ENCODE measurements at regions not wholly inside any gene's neighbourhood (a gene's known extent, or its start where the extent isn't known, plus 50 kb on each side); places are given as distances from the start of the nearest gene placed in this dataset.

GRCh38 chr6:164021589-164022250 lies 607.2 kb downstream of the QKI start:
- DNase-seq (ENCODE audit: low read depth), result no peak

GRCh38 chr6:164020142-164020541 lies 605.6 kb downstream of the QKI start:
- DNase-seq (ENCODE audit: low read depth), result no peak

GRCh38 chr6:164018133-164018532 lies 603.6 kb downstream of the QKI start:
- DNase-seq (ENCODE audit: low read depth), result no peak

GRCh38 chr6:164016056-164016455 lies 601.5 kb downstream of the QKI start:
- DNase-seq (ENCODE audit: low read depth), result no peak

- DNase-seq (ENCODE audit: low read depth), result no peak
These were observed 600.6 kb downstream of the QKI start for GRCh38 chr6:164015088-164015484.

- DNase-seq (ENCODE audit: low read depth), result no peak
These were observed 600.0 kb downstream of the QKI start for GRCh38 chr6:164014346-164015087.

- no peak for DNase-seq (ENCODE audit: low read depth)
These were observed 599.1 kb downstream of the QKI start for GRCh38 chr6:164013480-164014208.

GRCh38 chr6:164011321-164011720 lies 596.8 kb downstream of the QKI start:
- no peak for DNase-seq (ENCODE audit: low read depth)

- no peak for DNase-seq (ENCODE audit: low read depth)
These were observed 596.1 kb downstream of the QKI start for GRCh38 chr6:164010441-164011103.

GRCh38 chr6:164008902-164009301 lies 594.4 kb downstream of the QKI start:
- no peak for DNase-seq (ENCODE audit: low read depth)

- no peak for DNase-seq (ENCODE audit: low read depth)
These were observed 593.4 kb downstream of the QKI start for GRCh38 chr6:164007881-164008280.

GRCh38 chr6:164006459-164006858 lies 591.9 kb downstream of the QKI start:
- DNase-seq (ENCODE audit: low read depth), result no peak

- no peak for DNase-seq (ENCODE audit: low read depth)
These were observed 590.6 kb downstream of the QKI start for GRCh38 chr6:164005004-164005711.

GRCh38 chr6:164000276-164000675 lies 585.8 kb downstream of the QKI start:
- DNase-seq (ENCODE audit: low read depth), result no peak

GRCh38 chr6:163999475-164000125 lies 585.1 kb downstream of the QKI start:
- DNase-seq (ENCODE audit: low read depth), result no peak

GRCh38 chr6:163998496-163998895 lies 584.0 kb downstream of the QKI start:
- no peak for DNase-seq (ENCODE audit: low read depth)

GRCh38 chr6:163996491-163996890 lies 582.0 kb downstream of the QKI start:
- DNase-seq (ENCODE audit: low read depth), result no peak

- no peak for DNase-seq (ENCODE audit: low read depth)
These were observed 580.0 kb downstream of the QKI start for GRCh38 chr6:163994566-163994965.

- DNase-seq (ENCODE audit: low read depth), result no peak
These were observed 578.2 kb downstream of the QKI start for GRCh38 chr6:163992701-163993100.

GRCh38 chr6:163992056-163992455 lies 577.5 kb downstream of the QKI start:
- DNase-seq (ENCODE audit: low read depth), result no peak

- DNase-seq (ENCODE audit: low read depth), result no peak
These were observed 576.8 kb downstream of the QKI start for GRCh38 chr6:163991321-163991720.

Data from activated T-cell treated with anti-CD3 and anti-CD28 coated beads for 24 hours (primary cell).